ENCODE measurements at regions not wholly inside any gene's neighbourhood (a gene's known extent, or its start where the extent isn't known, plus 50 kb on each side); places are given as distances from the start of the nearest gene placed in this dataset.

DNA sequence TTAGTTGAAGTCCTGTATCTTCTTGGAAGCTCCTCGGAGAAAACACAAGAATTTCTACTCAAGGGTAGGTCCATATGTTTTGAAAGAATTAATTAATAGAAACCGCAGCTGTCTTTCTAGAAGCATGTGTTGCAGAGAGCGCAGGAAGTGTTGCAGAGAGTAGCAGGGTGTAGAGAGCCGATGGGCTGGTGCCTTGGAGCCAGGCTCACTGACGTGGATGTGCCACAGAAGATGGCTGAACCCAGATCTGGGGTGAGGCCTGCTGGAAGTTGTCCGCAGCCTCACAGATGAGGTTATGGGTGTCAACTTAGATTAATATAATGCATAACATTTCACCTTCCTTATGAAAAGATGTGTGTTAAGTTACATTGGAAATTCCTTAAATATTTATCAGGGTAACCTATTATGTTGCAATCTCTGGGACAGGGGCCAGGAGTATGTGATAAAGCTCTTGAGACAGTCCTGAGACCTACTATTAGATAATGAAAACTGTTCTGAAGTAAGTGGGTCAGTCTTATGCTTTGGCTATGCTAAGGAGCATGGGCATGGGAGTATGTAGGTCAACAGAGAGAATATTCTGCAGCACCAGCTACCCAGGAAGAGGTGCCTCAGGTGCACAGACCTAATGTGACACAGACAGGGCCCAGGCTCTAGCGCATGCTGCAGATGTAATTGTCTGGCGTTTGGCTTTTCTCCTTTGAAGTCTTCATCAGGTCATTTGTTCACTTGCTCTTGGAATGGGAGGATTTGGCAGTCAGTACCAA lies 973.3 kb downstream of the BCL11B start:
- CTCF ChIA-PET = interaction anchor here (0.9 kb wide), 1 partner anchor 26 kb away, joined by 3 read pairs; no protein-coding TSS in a partner anchor
- DNase-seq (ENCODE audit: extremely low spot score) = no peak
- POLR2A ChIA-PET = no interaction called here
- TF ChIP-seq, protein P1, sequence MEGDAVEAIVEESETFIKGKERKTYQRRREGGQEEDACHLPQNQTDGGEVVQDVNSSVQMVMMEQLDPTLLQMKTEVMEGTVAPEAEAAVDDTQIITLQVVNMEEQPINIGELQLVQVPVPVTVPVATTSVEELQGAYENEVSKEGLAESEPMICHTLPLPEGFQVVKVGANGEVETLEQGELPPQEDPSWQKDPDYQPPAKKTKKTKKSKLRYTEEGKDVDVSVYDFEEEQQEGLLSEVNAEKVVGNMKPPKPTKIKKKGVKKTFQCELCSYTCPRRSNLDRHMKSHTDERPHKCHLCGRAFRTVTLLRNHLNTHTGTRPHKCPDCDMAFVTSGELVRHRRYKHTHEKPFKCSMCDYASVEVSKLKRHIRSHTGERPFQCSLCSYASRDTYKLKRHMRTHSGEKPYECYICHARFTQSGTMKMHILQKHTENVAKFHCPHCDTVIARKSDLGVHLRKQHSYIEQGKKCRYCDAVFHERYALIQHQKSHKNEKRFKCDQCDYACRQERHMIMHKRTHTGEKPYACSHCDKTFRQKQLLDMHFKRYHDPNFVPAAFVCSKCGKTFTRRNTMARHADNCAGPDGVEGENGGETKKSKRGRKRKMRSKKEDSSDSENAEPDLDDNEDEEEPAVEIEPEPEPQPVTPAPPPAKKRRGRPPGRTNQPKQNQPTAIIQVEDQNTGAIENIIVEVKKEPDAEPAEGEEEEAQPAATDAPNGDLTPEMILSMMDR (IDR thresholded peaks at IDR 0.05; ENCODE audit: control extremely low read depth, extremely low read depth, low read depth, missing control alignments) = no peak

- DNase-seq (ENCODE audit: extremely low spot score) = no peak
- POLR2A ChIA-PET = no interaction called here
- TF ChIP-seq, protein P1 (IDR thresholded peaks at IDR 0.05; ENCODE audit: control extremely low read depth, extremely low read depth, low read depth, missing control alignments) = no peak
- CTCF ChIA-PET = no interaction called here
These were observed 970.3 kb downstream of the BCL11B start for GRCh38 chr14:98301681-98302080.

DNA sequence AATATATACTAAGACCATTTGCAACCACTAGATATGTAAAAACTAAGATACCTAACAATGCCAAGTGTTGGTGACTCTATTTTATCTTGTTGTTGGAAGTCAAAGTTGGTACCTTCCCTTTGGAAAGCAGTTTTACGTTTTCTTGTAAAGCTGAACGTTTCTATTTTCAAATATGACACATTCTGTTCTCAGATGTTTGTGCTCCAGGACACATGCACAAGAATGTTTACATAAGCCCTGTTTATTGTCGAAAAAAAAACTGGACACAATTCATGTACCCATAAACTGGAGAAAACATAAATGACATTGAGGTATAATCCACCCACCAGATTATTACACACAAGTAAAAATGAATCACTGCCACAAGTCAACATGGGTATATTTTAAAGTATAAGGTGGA lies 967.4 kb downstream of the BCL11B start:
- TF ChIP-seq, protein P1 (IDR thresholded peaks at IDR 0.05; ENCODE audit: control extremely low read depth, extremely low read depth, low read depth, missing control alignments) = no peak
- POLR2A ChIA-PET = no interaction called here
- DNase-seq (ENCODE audit: extremely low spot score) = no peak
- CTCF ChIA-PET = no interaction called here

GRCh38 chr14:98309591-98309990 lies 962.4 kb downstream of the BCL11B start:
- CTCF ChIA-PET = interaction anchor here (1.3 kb wide), 1 partner anchor 12 kb away, joined by 3 read pairs; no protein-coding TSS in a partner anchor
- POLR2A ChIA-PET = no interaction called here
- DNase-seq (ENCODE audit: extremely low spot score) = no peak
- TF ChIP-seq, protein P1 (IDR thresholded peaks at IDR 0.05; ENCODE audit: control extremely low read depth, extremely low read depth, low read depth, missing control alignments) = no peak

- no peak for DNase-seq (ENCODE audit: extremely low spot score)
- ChIA-PET POLR2A (no interaction called here), CTCF (no interaction called here)
- TF ChIP-seq, protein P1 (IDR thresholded peaks at IDR 0.05; ENCODE audit: control extremely low read depth, extremely low read depth, low read depth, missing control alignments) = no peak
These were observed 960.0 kb downstream of the BCL11B start for GRCh38 chr14:98312006-98312405.

DNA sequence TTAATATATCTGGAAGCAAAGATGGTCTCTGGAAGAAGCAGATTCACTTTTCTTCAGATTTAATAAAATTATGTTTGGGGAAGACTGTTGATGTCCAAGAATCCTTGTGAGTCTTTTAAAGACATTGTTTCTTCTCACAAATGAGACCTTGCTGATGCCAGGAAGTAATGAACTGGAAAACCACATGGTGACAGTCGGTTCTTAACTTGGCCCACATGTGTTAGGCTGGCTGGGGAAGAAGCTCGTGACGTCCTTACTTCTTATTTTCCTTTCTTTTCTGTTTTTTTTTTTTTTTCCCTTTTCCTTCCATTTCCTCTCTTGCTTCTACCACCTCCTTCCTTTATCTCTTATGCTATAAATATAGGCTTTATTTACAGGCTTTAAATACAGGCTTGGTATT lies 950.2 kb downstream of the BCL11B start:
- no peak for DNase-seq (ENCODE audit: extremely low spot score)
- ChIA-PET POLR2A (no interaction called here), CTCF (interaction anchor here (1.5 kb wide), 1 partner anchor 12 kb away, joined by 3 read pairs; no protein-coding TSS in a partner anchor)
- TF ChIP-seq, protein P1 (IDR thresholded peaks at IDR 0.05; ENCODE audit: control extremely low read depth, extremely low read depth, low read depth, missing control alignments) = no peak
